NAMALWA (cell line): ENCODE measurements at regions not wholly inside any gene's neighbourhood (a gene's known extent, or its start where the extent isn't known, plus 50 kb on each side); places are given as distances from the start of the nearest gene placed in this dataset.
"Not testable (repeated sequence)": the region's sequence is repeated elsewhere in the genome, so short reads cannot be mapped to it uniquely, and the experiment has no call there.

Experiments used
- DNase-seq: peaks from one replicate; pipeline ENCODE4 v3.0.0-alpha.2; 2015; ENCODE audit warnings: low spot score

- DNase-seq: not testable (repeated sequence)
Observed at GRCh38 chr15:20289538-20290103, 252.0 kb downstream of the GOLGA6L6 start.

GRCh38 chr15:20288800-20289537 lies 252.6 kb downstream of the GOLGA6L6 start:
- not testable (repeated sequence) for DNase-seq

GRCh38 chr15:20286559-20286958 lies 255.0 kb downstream of the GOLGA6L6 start:
- DNase-seq: not testable (repeated sequence)

- DNase-seq: not testable (repeated sequence)
Observed at GRCh38 chr15:20285696-20286300, 255.8 kb downstream of the GOLGA6L6 start.

- DNase-seq: not testable (repeated sequence)
Observed at GRCh38 chr15:20284891-20285535, 256.6 kb downstream of the GOLGA6L6 start.

- not testable (repeated sequence) for DNase-seq
Observed at GRCh38 chr15:20283651-20284050, 257.9 kb downstream of the GOLGA6L6 start.

- DNase-seq: not testable (repeated sequence)
Observed at GRCh38 chr15:20282491-20282943, 259.1 kb downstream of the GOLGA6L6 start.

GRCh38 chr15:20281567-20282275 lies 259.9 kb downstream of the GOLGA6L6 start:
- not testable (repeated sequence) for DNase-seq

- DNase-seq: no peak
Observed at GRCh38 chr15:20280933-20281463, 260.6 kb downstream of the GOLGA6L6 start.

- not testable (repeated sequence) for DNase-seq
Observed at GRCh38 chr15:20280141-20280932, 261.3 kb downstream of the GOLGA6L6 start.

- not testable (repeated sequence) for DNase-seq
Observed at GRCh38 chr15:20279056-20279455, 262.5 kb downstream of the GOLGA6L6 start.

GRCh38 chr15:20278376-20278775 lies 263.2 kb downstream of the GOLGA6L6 start:
- not testable (repeated sequence) for DNase-seq

- not testable (repeated sequence) for DNase-seq
Observed at GRCh38 chr15:20277451-20277850, 264.1 kb downstream of the GOLGA6L6 start.

- not testable (repeated sequence) for DNase-seq
Observed at GRCh38 chr15:20276312-20277114, 265.1 kb downstream of the GOLGA6L6 start.

GRCh38 chr15:20275373-20275967 lies 266.1 kb downstream of the GOLGA6L6 start:
- DNase-seq: not testable (repeated sequence)

- DNase-seq: no peak
Observed at GRCh38 chr15:20272422-20273184, 269.0 kb downstream of the GOLGA6L6 start.

GRCh38 chr15:20271647-20272046 lies 270.0 kb downstream of the GOLGA6L6 start:
- DNase-seq: no peak

- not testable (repeated sequence) for DNase-seq
Observed at GRCh38 chr15:20269956-20270355, 271.6 kb downstream of the GOLGA6L6 start.

GRCh38 chr15:20267996-20268395 lies 273.6 kb downstream of the GOLGA6L6 start:
- not testable (repeated sequence) for DNase-seq
